HepG2 (cell line): ENCODE measurements at regions not wholly inside any gene's neighbourhood (a gene's known extent, or its start where the extent isn't known, plus 50 kb on each side); places are given as distances from the start of the nearest gene placed in this dataset.

ENCODE experiments used
- ATAC-seq: fragments of 200-7000 bp; cut with Tn5 transposase; 3 replicates; pipeline ENCODE4 v1.9.1; 2020; ENCODE audit warnings: mild to moderate bottlenecking, moderate library complexity
- BruUV-seq: library from RNA; stranded (reverse); fragments of 400-500 nt; replicated peaks from 2 replicates; lab custom pipeline; 2021; lab: Mats Ljungman, UMichigan
- CTCF ChIA-PET: fragments of 300-600 bp; formaldehyde crosslinking; extraction: SDS; loops from one replicate; lab custom pipeline; 2021; ENCODE audit warnings: low total read pairs, inconsistent platforms, low intra/inter-chr PET ratio; lab: Yijun Ruan, JAX
- POLR2A ChIA-PET: fragments of 350-600 bp; sonication (Branson Sonifier 250); formaldehyde crosslinking; loops from one replicate; lab custom pipeline; 2020; ENCODE audit warnings: antibody characterized with exemption, inconsistent platforms; lab: Yijun Ruan, JAX
- DNase-seq: peaks from one replicate; pipeline ENCODE4 v3.0.0-alpha.2; 2015; ENCODE audit warnings: low spot score
- FAIRE-seq: peaks from 3 replicates; lab custom pipeline; 2011; peaks lifted over from hg19 to GRCh38; lab: Jason Lieb, UNC
- H2AFZ ChIP-seq: one replicate; pipeline ENCODE4 v1.6.1; 2011; ENCODE audit warnings: low read length, inconsistent platforms
- H3K27ac ChIP-seq: fragments of 300-600 bp; 3 replicates; pipeline ENCODE4 v1.8.0; 2011; ENCODE audit warnings: mixed run types, mild to moderate bottlenecking, mixed read lengths, low read length, inconsistent platforms; ENCODE audit not compliant: insufficient read depth; ENCODE audit errors: extremely low read length
- H3K27me3 ChIP-seq, 2 experiments: fragments of 200-600 bp in 1 of 2; 2 replicates in 1 of 2; 3 replicates in 1 of 2; pipeline versions ENCODE4 v1.6.0 to v1.8.0; 2011; ENCODE audit warnings: low read length in 2 of 2, mild to moderate bottlenecking in 2 of 2, moderate library complexity in 2 of 2, inconsistent platforms in 1 of 2; ENCODE audit not compliant: insufficient read depth in 2 of 2, control insufficient read depth in 1 of 2
- H3K36me3 ChIP-seq, 2 experiments: fragments of 200-600 bp in 1 of 2; replicated peaks in 1 of 2; 2 replicates in 1 of 2; 3 replicates in 1 of 2; pipeline versions ENCODE4 v1.5.1 to v1.8.0; 2011; ENCODE audit warnings: low read length in 2 of 2, inconsistent platforms in 1 of 2; ENCODE audit not compliant: insufficient read depth in 2 of 2, control insufficient read depth in 1 of 2
- H3K4me1 ChIP-seq: 2 replicates; pipeline ENCODE4 v1.5.1; 2012; ENCODE audit warnings: low read length, inconsistent platforms; ENCODE audit not compliant: insufficient read depth
- H3K4me2 ChIP-seq: 2 replicates; pipeline ENCODE4 v1.6.0; 2011; ENCODE audit warnings: low read depth, low read length, inconsistent platforms
- H3K4me3 ChIP-seq, 3 experiments: fragments of 200-600 bp in 1 of 3; sonication (generic), shearing (Covaris generic) in 1 of 3; replicated peaks in 1 of 3; 2 replicates each; pipeline ENCODE4 v1.5.1; 2011 to 2016; ENCODE audit warnings: low read length in 3 of 3, inconsistent platforms in 2 of 3, low read depth in 2 of 3, mild to moderate bottlenecking in 2 of 3, control low read depth in 1 of 3, mixed read lengths in 1 of 3; ENCODE audit not compliant: insufficient read depth in 1 of 3
- H3K79me2 ChIP-seq: one replicate; pipeline ENCODE4 v1.6.1; 2011; ENCODE audit warnings: low read length, inconsistent platforms; ENCODE audit not compliant: insufficient read depth
- H3K9ac ChIP-seq: 2 replicates; pipeline ENCODE4 v1.6.0; 2011; ENCODE audit warnings: mild to moderate bottlenecking, low read depth, low read length, inconsistent platforms; ENCODE audit not compliant: insufficient read depth
- H3K9me3 ChIP-seq: 2 replicates; pipeline ENCODE4 v1.5.1; 2012; ENCODE audit warnings: mild to moderate bottlenecking, low read length
- H4K20me1 ChIP-seq: 2 replicates; pipeline ENCODE4 v1.6.0; 2011; ENCODE audit warnings: inconsistent platforms, mild to moderate bottlenecking, low read length, moderate library complexity; ENCODE audit not compliant: insufficient read depth
- EEA1 ChIP-seq: sonication (generic); formaldehyde crosslinking; IDR thresholded peaks from 2 replicates; pipeline ENCODE4 v1.5.1; 2020; ENCODE audit warnings: mild to moderate bottlenecking, missing genetic modification reagents, borderline replicate concordance
- FOXC1 ChIP-seq: sonication (generic); formaldehyde crosslinking; IDR thresholded peaks from 2 replicates; pipeline ENCODE4 v1.8.0; 2022; ENCODE audit warnings: mild to moderate bottlenecking, missing genetic modification reagents, borderline replicate concordance
- ZBTB25 ChIP-seq: IDR thresholded peaks from 2 replicates; pipeline ENCODE4 v1.6.1; 2018; ENCODE audit warnings: missing genetic modification reagents
- ZNF839 ChIP-seq: sonication (generic); formaldehyde crosslinking; IDR thresholded peaks from 2 replicates; pipeline ENCODE4 v1.4.0; 2020; ENCODE audit warnings: missing genetic modification reagents, mild to moderate bottlenecking, borderline replicate concordance
- in situ Hi-C: cut with HindIII; loops from 2 replicates; pipeline ENCODE4 v1.10.0; 2017; ENCODE audit warnings: low pct_unique_long_range_greater_than_20kb; ENCODE audit not compliant: extremely low pct_ligation_motif_present
- intact Hi-C: fragments of 100-400 bp; cut with micrococcal nuclease; formaldehyde crosslinking; loops from one replicate; pipeline ENCODE4 v1.10.0; 2022; ENCODE audit not compliant: unreplicated experiment
- TF ChIP-seq, protein P1 (sequence below): sonication (generic); formaldehyde crosslinking; conservative IDR thresholded peaks from 2 replicates; pipeline ENCODE4 v1.8.0; 2022; ENCODE audit warnings: low read depth, missing genetic modification reagents
- TF ChIP-seq, protein P2 (sequence below): sonication (generic); formaldehyde crosslinking; IDR thresholded peaks from 2 replicates; pipeline ENCODE4 v1.8.0; 2022; ENCODE audit warnings: mild to moderate bottlenecking, missing genetic modification reagents, borderline replicate concordance
- TF ChIP-seq, protein P3 (sequence below): sonication (generic); formaldehyde crosslinking; IDR thresholded peaks from 2 replicates; pipeline ENCODE4 v1.4.0; 2020; ENCODE audit warnings: mild to moderate bottlenecking, missing genetic modification reagents
- TF ChIP-seq, protein P4 (sequence below): sonication (generic); formaldehyde crosslinking; IDR thresholded peaks from 2 replicates; pipeline ENCODE4 v1.5.0; 2020; ENCODE audit warnings: mild to moderate bottlenecking, missing genetic modification reagents, borderline replicate concordance

DNA sequence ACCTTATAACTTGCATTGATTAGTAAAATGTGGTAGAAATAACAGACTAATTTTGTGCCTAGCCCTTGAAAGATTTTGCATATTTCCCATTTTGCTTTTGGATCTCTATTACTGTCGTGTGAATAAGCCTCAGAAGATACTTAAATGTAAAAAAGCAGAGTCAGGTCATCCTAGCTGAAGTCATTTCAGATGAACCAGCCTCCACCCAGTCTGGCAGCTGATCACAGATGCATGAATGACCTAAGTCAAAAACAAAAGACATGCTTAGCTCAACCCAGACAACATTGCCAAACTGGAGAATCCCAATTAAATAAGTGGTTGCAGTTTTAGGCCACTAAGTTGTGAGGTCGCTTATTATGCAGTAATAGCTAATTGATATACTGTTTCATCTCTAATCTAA, 349.9 kb downstream of the C12orf50 start (continued):
- no peak for TF ChIP-seq ZBTB25 (CRISPR knock-in tag)
- TF ChIP-seq, protein P1, sequence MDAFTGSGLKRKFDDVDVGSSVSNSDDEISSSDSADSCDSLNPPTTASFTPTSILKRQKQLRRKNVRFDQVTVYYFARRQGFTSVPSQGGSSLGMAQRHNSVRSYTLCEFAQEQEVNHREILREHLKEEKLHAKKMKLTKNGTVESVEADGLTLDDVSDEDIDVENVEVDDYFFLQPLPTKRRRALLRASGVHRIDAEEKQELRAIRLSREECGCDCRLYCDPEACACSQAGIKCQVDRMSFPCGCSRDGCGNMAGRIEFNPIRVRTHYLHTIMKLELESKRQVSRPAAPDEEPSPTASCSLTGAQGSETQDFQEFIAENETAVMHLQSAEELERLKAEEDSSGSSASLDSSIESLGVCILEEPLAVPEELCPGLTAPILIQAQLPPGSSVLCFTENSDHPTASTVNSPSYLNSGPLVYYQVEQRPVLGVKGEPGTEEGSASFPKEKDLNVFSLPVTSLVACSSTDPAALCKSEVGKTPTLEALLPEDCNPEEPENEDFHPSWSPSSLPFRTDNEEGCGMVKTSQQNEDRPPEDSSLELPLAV (CRISPR knock-in tag): no peak

GRCh38 chr12:87678453-87678852, 350.7 kb downstream of the C12orf50 start:
- TF ChIP-seq, protein P2, sequence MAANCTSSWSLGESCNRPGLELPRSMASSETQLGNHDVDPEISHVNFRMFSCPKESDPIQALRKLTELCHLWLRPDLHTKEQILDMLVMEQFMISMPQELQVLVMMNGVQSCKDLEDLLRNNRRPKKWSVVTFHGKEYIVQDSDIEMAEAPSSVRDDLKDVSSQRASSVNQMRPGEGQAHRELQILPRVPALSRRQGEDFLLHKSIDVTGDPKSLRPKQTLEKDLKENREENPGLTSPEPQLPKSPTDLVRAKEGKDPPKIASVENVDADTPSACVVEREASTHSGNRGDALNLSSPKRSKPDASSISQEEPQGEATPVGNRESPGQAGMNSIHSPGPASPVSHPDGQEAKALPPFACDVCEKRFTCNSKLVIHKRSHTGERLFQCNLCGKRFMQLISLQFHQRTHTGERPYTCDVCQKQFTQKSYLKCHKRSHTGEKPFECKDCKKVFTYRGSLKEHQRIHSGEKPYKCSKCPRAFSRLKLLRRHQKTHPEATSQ (CRISPR knock-in tag): no peak
- TF ChIP-seq, protein P3, sequence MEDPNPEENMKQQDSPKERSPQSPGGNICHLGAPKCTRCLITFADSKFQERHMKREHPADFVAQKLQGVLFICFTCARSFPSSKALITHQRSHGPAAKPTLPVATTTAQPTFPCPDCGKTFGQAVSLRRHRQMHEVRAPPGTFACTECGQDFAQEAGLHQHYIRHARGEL (CRISPR knock-in tag): no peak
- no peak for TF ChIP-seq FOXC1 (CRISPR knock-in tag)
- no peak for TF ChIP-seq EEA1 (CRISPR knock-in tag)
- no peak for TF ChIP-seq ZNF839 (CRISPR knock-in tag)
- TF ChIP-seq, protein P4, sequence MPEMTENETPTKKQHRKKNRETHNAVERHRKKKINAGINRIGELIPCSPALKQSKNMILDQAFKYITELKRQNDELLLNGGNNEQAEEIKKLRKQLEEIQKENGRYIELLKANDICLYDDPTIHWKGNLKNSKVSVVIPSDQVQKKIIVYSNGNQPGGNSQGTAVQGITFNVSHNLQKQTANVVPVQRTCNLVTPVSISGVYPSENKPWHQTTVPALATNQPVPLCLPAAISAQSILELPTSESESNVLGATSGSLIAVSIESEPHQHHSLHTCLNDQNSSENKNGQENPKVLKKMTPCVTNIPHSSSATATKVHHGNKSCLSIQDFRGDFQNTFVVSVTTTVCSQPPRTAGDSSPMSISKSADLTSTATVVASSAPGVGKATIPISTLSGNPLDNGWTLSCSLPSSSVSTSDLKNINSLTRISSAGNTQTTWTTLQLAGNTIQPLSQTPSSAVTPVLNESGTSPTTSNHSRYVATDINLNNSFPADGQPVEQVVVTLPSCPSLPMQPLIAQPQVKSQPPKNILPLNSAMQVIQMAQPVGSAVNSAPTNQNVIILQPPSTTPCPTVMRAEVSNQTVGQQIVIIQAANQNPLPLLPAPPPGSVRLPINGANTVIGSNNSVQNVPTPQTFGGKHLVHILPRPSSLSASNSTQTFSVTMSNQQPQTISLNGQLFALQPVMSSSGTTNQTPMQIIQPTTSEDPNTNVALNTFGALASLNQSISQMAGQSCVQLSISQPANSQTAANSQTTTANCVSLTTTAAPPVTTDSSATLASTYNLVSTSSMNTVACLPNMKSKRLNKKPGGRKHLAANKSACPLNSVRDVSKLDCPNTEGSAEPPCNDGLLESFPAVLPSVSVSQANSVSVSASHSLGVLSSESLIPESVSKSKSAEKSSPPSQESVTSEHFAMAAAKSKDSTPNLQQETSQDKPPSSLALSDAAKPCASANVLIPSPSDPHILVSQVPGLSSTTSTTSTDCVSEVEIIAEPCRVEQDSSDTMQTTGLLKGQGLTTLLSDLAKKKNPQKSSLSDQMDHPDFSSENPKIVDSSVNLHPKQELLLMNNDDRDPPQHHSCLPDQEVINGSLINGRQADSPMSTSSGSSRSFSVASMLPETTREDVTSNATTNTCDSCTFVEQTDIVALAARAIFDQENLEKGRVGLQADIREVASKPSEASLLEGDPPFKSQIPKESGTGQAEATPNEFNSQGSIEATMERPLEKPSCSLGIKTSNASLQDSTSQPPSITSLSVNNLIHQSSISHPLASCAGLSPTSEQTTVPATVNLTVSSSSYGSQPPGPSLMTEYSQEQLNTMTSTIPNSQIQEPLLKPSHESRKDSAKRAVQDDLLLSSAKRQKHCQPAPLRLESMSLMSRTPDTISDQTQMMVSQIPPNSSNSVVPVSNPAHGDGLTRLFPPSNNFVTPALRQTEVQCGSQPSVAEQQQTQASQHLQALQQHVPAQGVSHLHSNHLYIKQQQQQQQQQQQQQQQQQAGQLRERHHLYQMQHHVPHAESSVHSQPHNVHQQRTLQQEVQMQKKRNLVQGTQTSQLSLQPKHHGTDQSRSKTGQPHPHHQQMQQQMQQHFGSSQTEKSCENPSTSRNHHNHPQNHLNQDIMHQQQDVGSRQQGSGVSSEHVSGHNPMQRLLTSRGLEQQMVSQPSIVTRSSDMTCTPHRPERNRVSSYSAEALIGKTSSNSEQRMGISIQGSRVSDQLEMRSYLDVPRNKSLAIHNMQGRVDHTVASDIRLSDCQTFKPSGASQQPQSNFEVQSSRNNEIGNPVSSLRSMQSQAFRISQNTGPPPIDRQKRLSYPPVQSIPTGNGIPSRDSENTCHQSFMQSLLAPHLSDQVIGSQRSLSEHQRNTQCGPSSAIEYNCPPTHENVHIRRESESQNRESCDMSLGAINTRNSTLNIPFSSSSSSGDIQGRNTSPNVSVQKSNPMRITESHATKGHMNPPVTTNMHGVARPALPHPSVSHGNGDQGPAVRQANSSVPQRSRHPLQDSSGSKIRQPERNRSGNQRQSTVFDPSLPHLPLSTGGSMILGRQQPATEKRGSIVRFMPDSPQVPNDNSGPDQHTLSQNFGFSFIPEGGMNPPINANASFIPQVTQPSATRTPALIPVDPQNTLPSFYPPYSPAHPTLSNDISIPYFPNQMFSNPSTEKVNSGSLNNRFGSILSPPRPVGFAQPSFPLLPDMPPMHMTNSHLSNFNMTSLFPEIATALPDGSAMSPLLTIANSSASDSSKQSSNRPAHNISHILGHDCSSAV: no peak
- DNase-seq (no peak), FAIRE-seq (no peak), ATAC-seq (no peak)
- intact Hi-C loops: no loop called here
- H3K27me3 ChIP-seq: no peaks in the 10 kb centered on the region
- no peaks in the 10 kb centered on the region for H3K36me3 ChIP-seq
- H3K27ac ChIP-seq: no peak overlapping the region
- no peak overlapping the region for H3K4me2 ChIP-seq
- ChIA-PET POLR2A (no interaction called here), CTCF (no interaction called here)
- in situ Hi-C loops: no loop called here
- BruUV-seq: no TSS peak
- H3K4me1 ChIP-seq: no peaks in the 10 kb centered on the region
- no peak overlapping the region for H2AFZ ChIP-seq
- H3K9me3 ChIP-seq: peaks cover 48% of the 10 kb centered on the region
- no peak overlapping the region for H3K9ac ChIP-seq
- no peaks in the 10 kb centered on the region for H3K79me2 ChIP-seq
- H4K20me1 ChIP-seq: no peaks in the 10 kb centered on the region
- H3K4me3 ChIP-seq: no peak overlapping the region
